NCI-H146 treated with DMSO at 0.1 percent for 48 hours (cell line): ENCODE measurements at regions not wholly inside any gene's neighbourhood (a gene's known extent, or its start where the extent isn't known, plus 50 kb on each side); places are given as distances from the start of the nearest gene placed in this dataset.
A peak's percentile ranks its signal among the peaks of the same experiment; 100 is the strongest.
"Not testable (repeated sequence)": the region's sequence is repeated elsewhere in the genome, so short reads cannot be mapped to it uniquely, and the experiment has no call there.

ENCODE experiments used
- DNase-seq: peaks from one replicate; lab custom pipeline; 2025; ENCODE audit not compliant: unreplicated experiment; lab: John Stamatoyannopoulos, UW

- DNase-seq = peak; percentile 22
These were observed 119.1 kb downstream of the LRATD1 start for GRCh38 chr2:14751581-14751980.

GRCh38 chr2:14752295-14752694, 119.8 kb downstream of the LRATD1 start:
- no peak for DNase-seq

DNA sequence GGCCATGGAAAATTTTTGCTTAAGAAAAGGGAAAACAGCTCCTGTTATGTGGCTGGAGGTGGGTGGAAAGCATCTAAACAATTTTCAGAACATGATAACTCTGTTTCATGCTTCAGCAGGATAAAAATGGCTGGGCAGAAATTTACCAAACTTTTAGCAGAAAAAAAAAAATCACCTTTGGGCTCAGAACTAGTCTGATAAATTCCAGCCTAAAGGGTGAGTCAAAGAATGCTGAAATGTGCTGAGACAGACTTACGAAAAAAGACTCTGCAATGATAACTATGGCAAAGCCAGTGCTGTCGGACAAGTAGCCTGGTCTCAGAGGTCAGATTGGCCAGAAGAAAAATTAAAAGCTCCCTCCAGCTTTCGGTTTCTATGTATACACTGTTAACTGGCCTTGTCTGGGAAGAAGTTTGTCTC, 123.6 kb downstream of the LRATD1 start:
- DNase-seq = no peak

GRCh38 chr2:14756981-14757657, 124.6 kb downstream of the LRATD1 start:
- DNase-seq = no peak

GRCh38 chr2:14759082-14759481, 126.6 kb downstream of the LRATD1 start:
- no peak for DNase-seq

DNA sequence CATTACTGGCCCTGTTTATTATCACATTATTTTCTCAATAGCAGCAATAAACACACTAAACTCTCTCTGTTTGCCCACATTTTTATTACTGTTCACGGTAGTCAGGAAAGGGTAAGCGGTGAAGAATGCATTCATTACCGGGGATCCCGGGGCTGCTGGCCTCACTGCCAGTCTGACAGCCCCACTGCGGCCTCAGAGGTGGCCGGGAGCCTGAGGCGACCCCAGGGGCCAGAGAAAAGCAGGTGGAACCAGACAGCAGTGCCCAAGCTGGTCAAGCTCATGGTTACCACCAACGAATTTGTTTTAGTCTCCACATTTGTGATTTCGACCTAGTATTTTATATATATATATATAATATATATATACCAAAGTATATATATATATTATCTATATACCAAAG, 127.7 kb downstream of the LRATD1 start:
- DNase-seq = no peak

DNA sequence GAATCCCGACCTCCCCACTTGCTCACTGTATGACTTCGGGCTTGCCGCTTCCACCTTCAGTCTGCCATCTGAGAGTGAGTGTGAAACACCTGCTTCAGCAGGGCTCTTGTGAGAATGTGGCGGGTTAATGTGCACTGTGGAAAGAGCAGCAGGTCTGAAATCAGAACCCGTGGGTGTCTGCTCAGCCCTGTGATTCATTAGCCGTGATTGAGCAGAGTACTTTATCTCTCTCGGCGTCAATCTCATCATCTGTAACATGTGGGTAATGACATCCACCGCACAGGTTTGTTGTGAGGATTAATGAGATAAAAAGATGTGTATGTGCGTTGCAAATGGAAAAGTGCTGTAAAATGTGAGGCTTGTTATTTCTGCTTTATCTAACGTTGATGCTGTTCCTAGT, 128.6 kb downstream of the LRATD1 start:
- DNase-seq = no peak

DNA sequence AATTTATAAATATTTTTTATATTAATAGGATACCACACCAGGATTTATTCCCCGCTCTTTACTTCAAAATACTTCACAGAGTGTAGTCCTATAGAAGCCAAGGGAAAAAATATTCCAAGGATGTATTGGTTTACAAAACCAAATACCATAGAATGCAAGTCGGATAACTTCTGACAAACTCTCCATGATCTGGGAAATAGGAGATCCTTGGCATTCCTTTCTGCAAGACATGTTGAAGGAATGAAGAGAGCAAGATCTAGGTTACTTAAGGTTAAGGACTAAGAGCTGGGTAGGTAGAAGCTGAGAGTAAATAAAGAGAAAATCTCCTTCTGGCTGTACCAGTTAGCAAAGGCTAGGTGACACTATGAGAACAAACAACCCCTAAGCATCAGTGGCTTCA, 141.2 kb downstream of the LRATD1 start:
- DNase-seq = no peak

DNA sequence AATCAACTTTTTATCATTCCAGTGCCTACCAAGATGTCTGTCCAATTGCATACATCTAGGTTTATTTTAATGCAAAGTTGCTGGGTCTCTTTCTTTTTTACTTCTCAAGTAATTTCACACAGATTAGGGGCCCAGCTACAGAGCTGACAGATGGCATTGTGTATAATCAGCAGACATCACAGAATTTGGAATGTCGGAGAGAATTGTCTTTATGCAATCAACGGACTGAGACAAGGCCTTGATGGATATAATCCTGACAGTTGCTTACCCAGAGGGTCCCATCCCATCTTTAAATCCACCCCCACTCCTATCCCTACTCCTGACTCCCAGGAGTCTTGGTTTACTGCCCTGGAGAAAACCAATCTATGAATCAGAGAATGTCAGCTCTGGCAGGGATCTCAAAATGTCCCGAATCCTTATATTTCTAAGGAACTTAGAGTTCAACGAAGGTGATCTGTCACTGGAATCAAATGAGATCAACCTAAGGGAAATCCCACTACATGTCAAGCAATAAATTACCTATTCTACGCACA, 142.0 kb downstream of the LRATD1 start:
- DNase-seq = no peak

DNA sequence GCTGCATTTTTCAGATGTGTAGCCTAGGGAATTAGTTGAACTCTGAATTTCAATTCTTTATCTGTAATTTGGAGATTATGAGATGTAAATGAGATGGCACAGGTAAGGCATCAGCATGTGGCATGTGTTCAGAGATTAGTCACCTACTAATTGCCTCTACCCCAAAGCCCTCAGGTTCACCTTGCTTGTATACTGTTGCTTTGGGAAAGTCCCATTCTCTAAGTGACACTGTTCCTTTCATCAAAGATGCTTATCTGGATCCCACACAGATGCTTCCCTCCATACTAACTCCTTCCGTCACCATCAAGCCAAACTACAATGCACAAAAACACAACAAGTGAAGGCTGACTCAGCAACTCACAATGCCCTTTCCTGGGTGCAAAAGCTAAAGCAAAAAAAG, 143.7 kb downstream of the LRATD1 start:
- DNase-seq = no peak

- no peak for DNase-seq
These were observed 145.5 kb downstream of the LRATD1 start for GRCh38 chr2:14778015-14778414.

GRCh38 chr2:14779252-14779651, 146.7 kb downstream of the LRATD1 start:
- DNase-seq = no peak

DNA sequence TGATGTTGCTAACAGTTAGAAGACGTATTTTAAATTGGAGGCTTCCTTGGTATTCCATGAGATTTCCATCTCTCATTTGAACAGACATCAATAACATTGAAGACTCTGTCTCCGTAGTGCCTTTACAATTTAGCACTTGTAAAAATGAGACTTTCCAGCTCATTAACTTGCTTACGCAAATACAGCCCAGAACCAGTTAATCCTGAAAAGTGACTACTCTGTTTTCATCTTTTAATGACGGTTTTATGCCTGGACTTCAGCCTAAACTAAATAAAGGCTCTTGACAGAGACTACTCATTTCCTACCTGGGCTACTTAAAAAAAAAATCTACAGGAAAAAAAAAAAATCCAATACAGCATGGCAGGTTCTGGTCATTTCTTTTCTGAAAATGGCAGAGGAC, 148.6 kb downstream of the LRATD1 start:
- DNase-seq = no peak

GRCh38 chr2:14788814-14789213, 156.3 kb downstream of the LRATD1 start:
- not testable (repeated sequence) for DNase-seq

- DNase-seq = no peak
These were observed 157.6 kb downstream of the LRATD1 start for GRCh38 chr2:14790041-14790640.

DNA sequence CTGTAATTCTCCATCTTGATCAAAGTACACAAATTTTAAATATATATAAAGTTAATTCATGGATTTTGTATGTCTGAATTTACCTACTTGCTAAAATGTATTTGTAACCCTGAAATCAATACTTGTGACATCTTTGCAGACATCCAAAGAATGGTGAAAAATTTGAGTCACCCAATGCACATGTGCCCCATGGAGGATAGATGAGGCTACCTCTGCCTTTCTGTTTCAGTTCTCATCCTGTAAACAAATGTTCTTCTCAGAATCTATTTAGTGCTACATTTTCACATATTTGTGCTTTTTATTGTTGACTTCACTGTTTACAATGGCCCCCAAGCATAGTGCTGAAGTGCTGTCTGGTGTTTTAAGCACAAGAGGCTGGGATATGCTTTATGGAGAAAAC, 171.5 kb downstream of the LRATD1 start:
- DNase-seq = no peak

- peak; percentile 45 for DNase-seq
These were observed 172.4 kb downstream of the LRATD1 start for GRCh38 chr2:14804902-14805301.

- no peak for DNase-seq
These were observed 174.1 kb downstream of the LRATD1 start for GRCh38 chr2:14806613-14807012.

GRCh38 chr2:14815201-14815600, 182.7 kb downstream of the LRATD1 start:
- no peak for DNase-seq

GRCh38 chr2:14816069-14817060, 183.8 kb downstream of the LRATD1 start:
- DNase-seq = no peak

- no peak for DNase-seq
These were observed 185.3 kb downstream of the LRATD1 start for GRCh38 chr2:14817848-14818247.

- DNase-seq = no peak
These were observed 194.0 kb downstream of the LRATD1 start for GRCh38 chr2:14826518-14826917.
